Smooth muscle cell (in vitro differentiated cells): ENCODE measurements at regions not wholly inside any gene's neighbourhood (a gene's known extent, or its start where the extent isn't known, plus 50 kb on each side); places are given as distances from the start of the nearest gene placed in this dataset.

Source experiments
- DNase-seq: peaks from one replicate; lab custom pipeline; 2025; ENCODE audit not compliant: unreplicated experiment; lab: John Stamatoyannopoulos, UW
- H2AFZ ChIP-seq: fragments of 200-600 bp; sonication (generic); 2 replicates; pipeline ENCODE4 v1.6.0; 2016; ENCODE audit warnings: antibody characterized with exemption, low read depth, mild to moderate bottlenecking
- H3F3A ChIP-seq: fragments of 200-600 bp; sonication (generic); 2 replicates; pipeline ENCODE4 v1.6.0; 2017; ENCODE audit warnings: antibody characterized with exemption, low read depth
- H3K27ac ChIP-seq: fragments of 200-600 bp; sonication (generic); 2 replicates; pipeline ENCODE4 v1.5.1; 2016; ENCODE audit warnings: low read depth, mild to moderate bottlenecking
- H3K27me3 ChIP-seq: fragments of 200-600 bp; sonication (generic); 2 replicates; pipeline ENCODE4 v1.6.1; 2016; ENCODE audit warnings: low read depth, mild to moderate bottlenecking
- H3K36me3 ChIP-seq: fragments of 200-600 bp; sonication (generic); 2 replicates; pipeline ENCODE4 v1.5.1; 2016; ENCODE audit warnings: low read depth
- H3K4me1 ChIP-seq: fragments of 200-600 bp; sonication (generic); 2 replicates; pipeline ENCODE4 v1.5.1; 2016; ENCODE audit warnings: low read depth
- H3K4me2 ChIP-seq: fragments of 200-600 bp; sonication (generic); 2 replicates; pipeline ENCODE4 v1.6.0; 2016; ENCODE audit warnings: mild to moderate bottlenecking
- H3K4me3 ChIP-seq: fragments of 200-600 bp; sonication (generic); 2 replicates; pipeline ENCODE4 v1.5.1; 2016; ENCODE audit warnings: mild to moderate bottlenecking
- H3K79me2 ChIP-seq: fragments of 200-600 bp; sonication (generic); 2 replicates; pipeline ENCODE4 v1.6.0; 2016; ENCODE audit warnings: low read depth, mild to moderate bottlenecking
- H3K9ac ChIP-seq: fragments of 200-600 bp; sonication (generic); 2 replicates; pipeline ENCODE4 v1.6.0; 2016; ENCODE audit warnings: low read depth
- H3K9me3 ChIP-seq: fragments of 200-600 bp; sonication (generic); replicated peaks from 2 replicates; pipeline ENCODE4 v1.5.1; 2016; ENCODE audit warnings: low read depth
- H4K20me1 ChIP-seq: fragments of 200-600 bp; sonication (generic); 2 replicates; pipeline ENCODE4 v1.6.0; 2016; ENCODE audit warnings: low read depth
- WGBS: methylation state at CpG from one replicate; pipeline ENCODE4 v1.1.7; 2016; ENCODE audit warnings: low lambda C conversion rate; 5-methylcytosine and 5-hydroxymethylcytosine counted together
- TF ChIP-seq, protein P1 (sequence below): fragments of 200-600 bp; sonication (generic); IDR thresholded peaks from 2 replicates; pipeline ENCODE4 v1.5.1; 2017; ENCODE audit warnings: borderline replicate concordance, mild to moderate bottlenecking, antibody characterized with exemption; ENCODE audit not compliant: insufficient read depth, poor library complexity, severe bottlenecking

- no peaks in the 10 kb centered on the region for H3K36me3 ChIP-seq
Measured at GRCh38 chr2:204360218-204361007, 184.9 kb upstream of the PARD3B start.

DNA sequence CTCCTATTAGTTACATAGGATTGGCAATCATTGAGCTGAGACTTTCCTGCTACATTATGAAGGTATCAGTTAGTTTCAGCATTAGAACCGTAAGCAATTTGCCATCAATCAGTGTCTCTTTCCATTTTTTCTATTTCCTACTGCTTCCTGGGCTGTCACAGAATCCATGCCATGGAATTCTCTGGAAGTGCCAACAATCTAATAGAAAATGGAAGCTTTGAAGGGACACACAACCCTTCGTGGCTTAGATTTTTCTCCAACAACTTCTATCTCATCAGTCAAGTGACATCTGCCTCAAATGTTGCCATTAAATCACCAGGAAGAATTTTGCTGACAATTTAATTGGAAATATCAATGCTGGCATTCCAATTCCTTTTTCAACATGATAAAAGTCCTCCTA lies 183.5 kb upstream of the PARD3B start:
- Histone ChIP-seq H3K4me3 (no peak overlapping the region), H3K4me2 (no peak overlapping the region), H3K27ac (no peak overlapping the region), H2AFZ (no peak overlapping the region), H3F3A (no peaks in the 10 kb centered on the region), H4K20me1 (no peaks in the 10 kb centered on the region), H3K79me2 (no peaks in the 10 kb centered on the region), H3K9ac (no peak overlapping the region), H3K9me3 (no peaks in the 10 kb centered on the region), H3K4me1 (no peaks in the 10 kb centered on the region), H3K36me3 (no peaks in the 10 kb centered on the region), H3K27me3 (no peaks in the 10 kb centered on the region)
- DNase-seq = no peak
- TF ChIP-seq, protein P1, sequence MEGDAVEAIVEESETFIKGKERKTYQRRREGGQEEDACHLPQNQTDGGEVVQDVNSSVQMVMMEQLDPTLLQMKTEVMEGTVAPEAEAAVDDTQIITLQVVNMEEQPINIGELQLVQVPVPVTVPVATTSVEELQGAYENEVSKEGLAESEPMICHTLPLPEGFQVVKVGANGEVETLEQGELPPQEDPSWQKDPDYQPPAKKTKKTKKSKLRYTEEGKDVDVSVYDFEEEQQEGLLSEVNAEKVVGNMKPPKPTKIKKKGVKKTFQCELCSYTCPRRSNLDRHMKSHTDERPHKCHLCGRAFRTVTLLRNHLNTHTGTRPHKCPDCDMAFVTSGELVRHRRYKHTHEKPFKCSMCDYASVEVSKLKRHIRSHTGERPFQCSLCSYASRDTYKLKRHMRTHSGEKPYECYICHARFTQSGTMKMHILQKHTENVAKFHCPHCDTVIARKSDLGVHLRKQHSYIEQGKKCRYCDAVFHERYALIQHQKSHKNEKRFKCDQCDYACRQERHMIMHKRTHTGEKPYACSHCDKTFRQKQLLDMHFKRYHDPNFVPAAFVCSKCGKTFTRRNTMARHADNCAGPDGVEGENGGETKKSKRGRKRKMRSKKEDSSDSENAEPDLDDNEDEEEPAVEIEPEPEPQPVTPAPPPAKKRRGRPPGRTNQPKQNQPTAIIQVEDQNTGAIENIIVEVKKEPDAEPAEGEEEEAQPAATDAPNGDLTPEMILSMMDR = no peak
- WGBS = 98% methylated on average over 2 of the region's 2 CpGs

More at GRCh38 chr2:204360218-204361007, 184.9 kb upstream of the PARD3B start:
- H3K9me3 ChIP-seq = no peaks in the 10 kb centered on the region
- DNase-seq = no peak
- WGBS = 95% methylated on average over 5 of the region's 5 CpGs
- no peaks in the 10 kb centered on the region for H3K79me2 ChIP-seq
- no peaks in the 10 kb centered on the region for H4K20me1 ChIP-seq
- H2AFZ ChIP-seq = no peak overlapping the region
- no peaks in the 10 kb centered on the region for H3F3A ChIP-seq
- H3K9ac ChIP-seq = no peak overlapping the region
- TF ChIP-seq, protein P1 = no peak
- H3K27me3 ChIP-seq = no peaks in the 10 kb centered on the region
- H3K27ac ChIP-seq = no peak overlapping the region
- no peak overlapping the region for H3K4me3 ChIP-seq
- H3K4me2 ChIP-seq = no peak overlapping the region
- no peaks in the 10 kb centered on the region for H3K4me1 ChIP-seq

DNA sequence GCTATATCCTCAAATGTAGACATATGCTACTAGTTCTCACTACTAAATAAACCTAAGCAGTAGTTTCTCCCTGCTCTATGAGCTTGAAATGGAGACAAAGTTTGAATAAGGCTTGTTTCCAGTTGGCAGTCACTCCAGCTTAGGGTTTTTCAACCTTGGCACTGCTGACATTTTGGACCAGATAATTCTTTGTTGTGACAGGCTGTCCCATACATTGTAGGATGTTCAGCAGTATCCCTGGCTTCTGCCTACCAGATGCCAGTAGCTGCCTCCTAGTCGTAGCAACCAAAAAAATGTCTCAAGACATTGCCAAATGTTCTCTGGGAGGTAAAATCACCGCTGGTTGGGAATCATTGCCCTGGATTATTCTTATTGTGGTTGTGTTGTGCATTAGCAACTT lies 182.7 kb upstream of the PARD3B start:
- Histone ChIP-seq H3K79me2 (no peaks in the 10 kb centered on the region), H3K4me1 (no peaks in the 10 kb centered on the region), H2AFZ (no peak overlapping the region)

More for the DNA sequence above, 182.7 kb upstream of the PARD3B start:
- TF ChIP-seq, protein P1 = no peak
- H3K36me3 ChIP-seq = no peaks in the 10 kb centered on the region
- DNase-seq = no peak
- H3K9me3 ChIP-seq = no peaks in the 10 kb centered on the region
- no peaks in the 10 kb centered on the region for H4K20me1 ChIP-seq
- 76% methylated on average over 2 of the region's 2 CpGs for WGBS
- H3K9ac ChIP-seq = no peak overlapping the region
- no peaks in the 10 kb centered on the region for H3F3A ChIP-seq
- no peak overlapping the region for H3K4me3 ChIP-seq
- H3K27ac ChIP-seq = no peak overlapping the region
- H3K4me2 ChIP-seq = no peak overlapping the region
- H3K27me3 ChIP-seq = no peaks in the 10 kb centered on the region
